ENCODE measurements at regions not wholly inside any gene's neighbourhood (a gene's known extent, or its start where the extent isn't known, plus 50 kb on each side); places are given as distances from the start of the nearest gene placed in this dataset.
"Not testable (repeated sequence)": the region's sequence is repeated elsewhere in the genome, so short reads cannot be mapped to it uniquely, and the experiment has no call there.

DNA sequence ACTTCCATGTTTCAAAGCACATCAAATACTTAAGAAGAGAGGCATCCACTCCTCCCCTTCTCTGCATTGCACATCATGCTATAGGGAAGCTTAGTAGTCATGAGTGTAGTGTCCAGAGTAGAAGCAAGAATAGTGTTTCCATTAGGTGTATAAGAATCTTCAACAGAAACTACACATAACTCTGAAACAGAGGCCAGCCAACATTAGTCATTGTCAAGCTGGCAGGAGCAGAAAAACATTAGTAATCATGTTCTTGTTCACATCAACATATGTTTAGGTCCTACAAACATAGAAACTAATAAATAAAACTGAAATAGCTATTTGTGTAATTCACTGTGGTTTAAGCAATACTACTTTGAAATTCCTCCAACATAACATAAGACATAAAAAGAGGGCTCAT lies 370.2 kb downstream of the PPP1R3A start:
- TF ChIP-seq GATA1 (IDR thresholded peaks at IDR 0.05; ENCODE audit: low read depth, low read length) (no peak), POLR2A (IDR thresholded peaks at IDR 0.05; ENCODE audit: low read length) (no peak)
- DNase-seq = no peak

DNA sequence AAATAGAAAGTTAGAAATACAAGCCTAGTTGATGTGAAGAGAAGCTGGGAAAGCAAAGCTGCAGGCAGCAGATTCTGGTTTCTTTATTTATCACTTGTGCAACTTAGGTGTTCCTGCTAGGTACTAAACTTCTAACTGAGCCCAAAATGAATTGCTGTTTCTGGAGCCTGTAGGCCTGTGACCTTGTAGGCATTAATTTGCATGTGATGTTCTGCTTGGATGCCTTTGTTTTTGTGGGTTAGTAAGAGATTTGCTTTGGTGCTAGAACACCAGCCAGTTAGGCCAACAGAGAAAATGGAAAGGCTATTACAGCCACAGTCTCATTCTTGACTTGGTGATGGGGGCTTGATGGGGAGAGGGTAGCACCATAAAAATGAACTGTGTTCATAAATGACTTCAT lies 370.7 kb downstream of the PPP1R3A start:
- TF ChIP-seq POLR2A (IDR thresholded peaks at IDR 0.05; ENCODE audit: low read length) (no peak), GATA1 (IDR thresholded peaks at IDR 0.05; ENCODE audit: low read depth, low read length) (no peak)
- DNase-seq = no peak

DNA sequence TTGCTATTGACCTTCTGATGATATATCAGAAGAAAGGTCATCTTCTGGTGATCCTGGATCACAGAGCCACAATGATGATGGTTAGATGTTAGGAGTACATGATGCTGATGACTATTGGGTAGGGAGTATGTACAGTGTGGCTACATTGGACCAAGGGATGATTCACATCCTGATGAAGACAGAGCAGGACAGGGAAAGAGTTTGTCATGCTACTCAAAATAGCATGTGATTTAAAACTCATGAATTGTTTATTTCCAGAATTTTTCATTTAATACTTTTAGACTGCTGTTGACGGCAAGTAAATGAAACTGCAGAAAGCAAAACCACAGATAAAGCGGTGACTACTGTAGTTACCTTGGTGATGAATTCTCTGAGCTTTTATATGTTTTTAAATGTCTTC lies 397.3 kb downstream of the PPP1R3A start:
- no peak for DNase-seq
- TF ChIP-seq GATA1 (IDR thresholded peaks at IDR 0.05; ENCODE audit: low read depth, low read length) = no peak
- no peak for TF ChIP-seq POLR2A (IDR thresholded peaks at IDR 0.05; ENCODE audit: low read length)

DNA sequence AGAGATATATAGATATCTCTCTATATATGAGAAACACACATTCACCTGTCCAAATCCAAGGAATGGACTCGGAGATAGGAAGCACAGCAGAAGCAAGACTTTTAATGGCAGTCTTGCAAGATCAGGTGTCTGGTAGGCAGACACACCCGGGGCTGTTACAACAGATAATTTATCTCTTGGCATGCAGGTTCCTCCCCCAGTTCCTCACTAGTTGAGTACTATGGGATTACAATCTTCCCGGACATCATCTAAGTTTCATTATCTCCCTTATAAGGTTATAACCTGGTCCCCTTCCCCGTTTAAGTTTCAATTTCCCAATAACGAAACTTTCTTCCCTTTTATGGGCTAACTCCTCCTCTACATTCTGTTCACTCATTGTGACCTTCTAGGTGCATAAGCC lies 399.3 kb downstream of the PPP1R3A start:
- no peak for TF ChIP-seq POLR2A (IDR thresholded peaks at IDR 0.05; ENCODE audit: low read length)
- no peak for TF ChIP-seq GATA1 (IDR thresholded peaks at IDR 0.05; ENCODE audit: low read depth, low read length)
- DNase-seq = no peak

DNA sequence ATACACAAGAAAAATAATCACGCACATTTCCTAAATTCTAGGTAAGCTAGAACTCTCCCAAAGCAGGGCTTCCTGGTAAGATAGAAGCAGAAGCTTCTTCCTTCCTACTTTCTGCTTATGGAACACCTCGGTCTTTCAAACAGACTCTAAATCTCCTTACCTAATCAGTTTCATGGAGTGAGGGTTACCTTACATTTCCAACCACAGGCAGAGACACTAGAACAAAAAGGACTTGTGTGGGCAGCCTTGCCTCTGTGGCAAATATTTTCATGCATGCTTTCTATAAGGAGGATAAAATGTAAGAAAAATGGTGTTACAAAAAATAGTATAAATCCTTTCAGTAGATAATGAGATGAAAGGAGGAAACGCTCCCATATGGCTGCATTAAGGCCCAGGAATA lies 386.3 kb upstream of the SMIM30 start:
- DNase-seq = no peak
- no peak for TF ChIP-seq GATA1 (IDR thresholded peaks at IDR 0.05; ENCODE audit: low read depth, low read length)
- TF ChIP-seq POLR2A (IDR thresholded peaks at IDR 0.05; ENCODE audit: low read length) = no peak

DNA sequence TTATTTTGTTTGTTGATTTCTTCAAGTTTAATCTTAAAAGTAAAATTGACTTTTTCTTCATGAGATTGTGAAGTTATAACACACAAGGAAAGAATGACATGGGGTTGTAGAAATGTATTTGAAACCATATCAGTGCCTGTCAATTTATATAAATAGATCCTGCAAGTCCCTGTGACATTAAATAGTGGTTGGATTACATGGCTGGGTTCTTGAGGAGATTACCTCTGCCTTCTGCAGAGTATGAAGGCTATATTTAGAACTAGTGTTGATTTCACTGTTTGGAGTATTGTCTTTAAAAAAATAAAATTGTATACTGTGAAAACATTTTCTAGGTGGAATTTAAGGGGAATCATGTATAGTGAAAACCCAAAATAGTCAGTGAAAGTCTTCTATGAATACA lies 385.8 kb upstream of the SMIM30 start:
- no peak for DNase-seq

DNA sequence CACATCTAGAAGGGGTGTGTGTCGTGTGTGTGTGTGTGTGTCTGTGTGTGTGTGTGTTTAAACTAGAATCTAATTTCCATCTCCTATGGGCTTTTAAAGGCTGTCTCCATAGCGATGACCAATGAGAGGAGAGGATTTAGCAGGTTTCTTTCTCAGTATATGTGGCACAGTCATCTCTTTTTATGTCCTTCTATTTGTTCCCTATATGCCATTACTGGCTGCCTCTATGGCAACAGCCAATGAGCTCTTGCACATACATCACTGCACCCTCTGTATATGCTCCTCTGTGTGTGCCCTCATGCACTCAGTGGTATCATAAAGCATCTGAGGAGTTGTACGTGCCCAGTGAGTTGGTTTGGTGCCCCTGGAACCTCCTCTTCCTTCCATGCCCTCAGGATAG lies 378.2 kb upstream of the SMIM30 start:
- DNase-seq = not testable (repeated sequence)

More for the DNA sequence above, 385.8 kb upstream of the SMIM30 start:
- no peak for TF ChIP-seq POLR2A (IDR thresholded peaks at IDR 0.05; ENCODE audit: low read length)
- no peak for TF ChIP-seq GATA1 (IDR thresholded peaks at IDR 0.05; ENCODE audit: low read depth, low read length)

DNA sequence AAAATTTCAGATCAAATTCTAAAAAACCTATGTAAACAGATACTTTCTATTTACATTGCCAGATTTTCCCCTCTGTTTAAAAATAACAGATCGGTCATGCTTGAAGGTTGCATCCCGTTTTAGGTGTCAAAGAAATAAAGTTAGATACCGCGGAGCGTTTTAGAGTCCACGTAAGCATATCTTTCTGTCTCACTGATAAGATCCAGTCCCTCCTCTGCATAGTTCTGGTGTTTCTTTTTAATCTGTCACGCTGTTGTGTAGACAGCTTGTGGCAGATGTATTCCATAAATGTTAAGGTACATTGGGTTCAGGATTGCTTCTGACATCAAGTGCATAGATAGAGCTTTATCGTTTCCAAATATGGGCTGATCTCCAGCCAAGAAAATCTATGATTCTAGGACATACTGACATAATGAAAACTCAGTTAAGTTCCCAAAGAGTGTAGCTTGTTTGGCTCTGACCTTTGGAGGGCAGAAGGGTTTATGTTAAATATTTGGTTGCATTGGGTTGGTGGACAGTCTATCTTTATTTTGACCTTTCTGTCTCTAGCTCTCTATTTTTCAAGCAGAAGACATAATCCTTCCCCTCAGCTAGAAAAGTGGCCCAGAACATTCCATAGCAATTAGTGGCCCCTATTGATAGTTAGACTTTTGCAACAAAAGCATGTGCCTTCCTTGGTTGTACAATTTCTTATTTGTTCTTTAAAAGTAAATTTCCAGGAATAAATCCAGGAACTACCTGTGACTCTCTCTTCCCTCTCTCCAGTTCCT lies 376.6 kb upstream of the SMIM30 start:
- DNase-seq = not testable (repeated sequence)

DNA sequence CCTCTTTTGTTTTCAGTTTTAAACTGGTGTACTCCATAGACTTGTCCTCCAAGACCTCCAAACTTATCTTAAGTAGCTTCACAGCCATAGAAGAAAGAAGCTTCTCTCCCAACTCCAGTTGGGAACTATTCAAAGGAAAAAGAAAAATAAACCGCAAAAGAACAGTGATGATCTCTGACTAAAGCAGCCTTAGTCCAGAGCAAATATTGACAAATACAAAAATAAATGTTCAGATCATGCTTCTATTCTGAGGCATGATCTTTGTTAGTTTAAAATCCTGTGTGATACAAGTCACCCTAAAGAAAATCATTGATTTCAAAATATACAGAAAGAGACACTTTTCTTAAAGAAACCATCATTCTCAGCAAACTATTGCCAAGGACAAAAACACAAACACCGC lies 373.0 kb upstream of the SMIM30 start:
- no peak for DNase-seq
- TF ChIP-seq POLR2A (IDR thresholded peaks at IDR 0.05; ENCODE audit: low read length) = no peak
- no peak for TF ChIP-seq GATA1 (IDR thresholded peaks at IDR 0.05; ENCODE audit: low read depth, low read length)

DNA sequence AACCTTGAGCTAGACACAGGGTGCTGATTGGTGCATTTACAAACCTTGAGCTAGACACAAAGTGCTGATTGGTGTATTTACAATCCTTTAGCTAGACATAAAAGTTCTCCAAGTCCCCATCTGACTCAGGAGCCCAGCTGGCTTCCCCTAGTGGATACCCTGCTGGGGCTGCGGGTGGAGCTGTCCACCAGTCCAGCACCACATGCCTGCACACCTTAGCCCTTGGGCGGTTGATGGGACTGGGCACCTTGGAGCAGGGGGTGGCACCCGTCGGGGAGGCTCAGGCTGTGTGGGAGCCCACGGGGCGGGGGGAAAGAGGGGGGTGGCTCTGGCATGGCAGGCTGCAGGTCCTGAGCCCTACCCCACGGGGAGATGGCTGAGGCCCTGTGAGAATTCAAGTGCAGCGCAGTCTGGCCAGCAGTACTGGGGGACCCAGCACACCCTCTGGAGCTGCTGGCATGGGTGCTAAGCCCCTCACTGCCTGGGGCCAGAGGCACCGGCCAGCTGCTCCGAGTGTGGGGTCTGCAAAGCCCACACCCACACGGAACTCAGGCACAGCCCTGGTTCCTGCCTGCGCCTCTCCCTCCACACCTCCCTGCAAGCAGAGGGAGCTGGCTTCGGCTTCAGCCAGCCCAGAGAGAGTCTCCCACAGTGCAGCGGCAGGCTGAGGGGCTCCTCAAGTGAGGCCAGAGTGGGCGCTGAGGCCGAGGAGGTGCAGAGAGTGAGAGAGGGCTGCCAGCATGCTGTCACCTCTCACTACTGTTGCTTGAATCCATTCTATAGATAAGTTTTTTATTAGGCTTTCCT lies 369.8 kb upstream of the SMIM30 start:
- TF ChIP-seq GATA1 (IDR thresholded peaks at IDR 0.05; ENCODE audit: low read depth, low read length) = no peak
- TF ChIP-seq POLR2A (IDR thresholded peaks at IDR 0.05; ENCODE audit: low read length) = no peak
- no peak for DNase-seq

DNA sequence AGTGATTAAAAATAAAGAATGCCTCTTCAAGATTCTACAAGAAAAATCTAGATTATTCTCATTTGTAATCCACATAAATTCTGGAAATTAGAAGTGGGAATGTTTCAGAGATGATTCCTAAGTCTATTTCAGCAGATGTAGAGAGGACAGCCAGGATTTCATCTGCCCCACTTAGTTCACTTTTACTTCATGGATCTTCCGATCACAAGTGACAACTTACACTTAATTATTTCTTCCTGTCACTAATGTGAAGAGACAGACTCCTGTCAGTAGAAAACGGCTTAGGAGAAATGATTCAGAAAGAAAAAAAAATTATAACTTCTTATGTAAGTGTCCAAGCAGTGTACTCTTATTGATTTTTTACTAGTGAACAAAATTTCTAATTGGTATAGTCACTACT lies 368.2 kb upstream of the SMIM30 start:
- no peak for TF ChIP-seq POLR2A (IDR thresholded peaks at IDR 0.05; ENCODE audit: low read length)
- no peak for TF ChIP-seq GATA1 (IDR thresholded peaks at IDR 0.05; ENCODE audit: low read depth, low read length)
- no peak for DNase-seq

DNA sequence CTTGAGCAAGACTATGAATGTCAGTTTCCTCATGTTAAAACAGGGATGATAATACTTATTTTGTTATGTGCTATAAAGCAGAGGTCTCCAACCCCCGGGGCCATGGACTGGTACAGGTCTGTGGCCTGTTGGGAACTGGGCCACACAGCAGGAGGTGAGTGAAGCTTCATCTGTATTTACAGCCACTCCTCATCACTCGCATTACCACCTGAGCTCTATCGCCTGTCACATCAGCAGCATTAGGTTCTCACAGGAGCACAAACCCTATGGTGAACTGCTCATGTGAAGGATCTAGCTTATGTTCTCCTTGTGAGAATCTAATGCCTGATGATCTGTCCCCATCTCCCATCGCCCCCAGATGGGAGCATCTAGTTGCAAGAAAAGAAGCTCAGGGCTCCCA lies 365.3 kb upstream of the SMIM30 start:
- TF ChIP-seq GATA1 (IDR thresholded peaks at IDR 0.05; ENCODE audit: low read depth, low read length) (no peak), POLR2A (IDR thresholded peaks at IDR 0.05; ENCODE audit: low read length) (no peak)
- DNase-seq = no peak

DNA sequence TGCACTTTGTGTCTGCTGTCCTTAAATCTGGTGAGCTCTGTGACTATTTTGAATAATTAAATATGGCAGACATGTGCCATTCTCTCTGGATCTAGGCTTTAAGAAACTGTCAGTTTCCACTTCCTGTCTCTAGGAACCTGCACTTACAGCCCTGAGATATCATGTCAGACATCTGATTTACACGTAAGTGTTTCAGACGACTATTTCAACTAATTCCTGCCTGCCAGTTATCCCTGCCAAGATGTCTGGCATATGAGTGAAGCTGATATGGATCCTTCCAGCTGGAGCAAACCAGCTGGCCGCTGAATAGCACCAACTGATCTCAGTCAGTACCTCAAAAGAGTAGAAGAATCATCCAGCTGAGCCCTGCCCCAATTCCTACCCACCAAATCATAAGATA lies 362.2 kb upstream of the SMIM30 start:
- DNase-seq = no peak
- TF ChIP-seq GATA1 (IDR thresholded peaks at IDR 0.05; ENCODE audit: low read depth, low read length) (no peak), POLR2A (IDR thresholded peaks at IDR 0.05; ENCODE audit: low read length) (no peak)

DNA sequence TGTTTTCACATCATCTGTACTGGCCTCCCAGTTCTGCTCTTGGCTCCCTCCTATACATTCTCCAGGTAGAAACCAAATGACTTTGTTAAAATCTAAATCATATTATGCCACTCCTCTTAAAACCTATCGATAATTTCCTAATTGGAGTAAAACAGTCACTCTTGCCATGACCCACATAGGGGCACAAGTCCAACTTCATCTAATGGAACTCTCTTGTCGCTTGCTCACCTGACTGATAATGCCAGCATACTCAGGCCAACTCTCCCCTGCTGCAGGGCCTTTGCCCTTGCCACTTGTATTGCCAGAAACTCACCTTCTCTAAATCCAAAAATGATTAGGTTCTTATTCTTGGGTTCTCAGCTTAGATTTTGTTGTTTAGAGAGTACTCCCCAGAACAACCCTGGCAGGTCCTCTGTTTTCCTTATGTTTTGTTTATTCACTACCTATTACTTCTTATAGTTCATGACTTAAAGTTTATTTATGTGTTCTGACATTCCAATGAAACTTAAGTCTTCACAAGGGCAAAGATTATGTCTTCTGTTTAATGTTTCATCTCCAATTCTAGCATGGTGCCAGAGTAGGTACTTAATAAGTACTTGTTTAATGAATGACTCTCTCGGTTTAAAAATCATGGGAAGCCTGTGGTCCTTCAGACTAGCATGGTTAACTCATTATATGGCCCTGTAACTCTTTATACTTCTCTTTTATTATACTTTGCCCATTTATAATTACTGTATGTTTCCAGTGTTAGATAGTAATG lies 345.9 kb upstream of the SMIM30 start:
- no peak for DNase-seq
- no peak for TF ChIP-seq POLR2A (IDR thresholded peaks at IDR 0.05; ENCODE audit: low read length)
- no peak for TF ChIP-seq GATA1 (IDR thresholded peaks at IDR 0.05; ENCODE audit: low read depth, low read length)
